HG03039 (cell line): ENCODE measurements at regions not wholly inside any gene's neighbourhood (a gene's known extent, or its start where the extent isn't known, plus 50 kb on each side); places are given as distances from the start of the nearest gene placed in this dataset.
"Not testable (repeated sequence)": the region's sequence is repeated elsewhere in the genome, so short reads cannot be mapped to it uniquely, and the experiment has no call there.

Experiments
- ATAC-seq: cut with Tn5 transposase; IDR thresholded peaks from one replicate; pipeline ENCODE4 v1.9.1; 2021; ENCODE audit warnings: mild to moderate bottlenecking, moderate library complexity; ENCODE audit not compliant: unreplicated experiment

GRCh38 chr1:228846952-228847351 is 111.7 kb downstream of the RHOU start:
- ATAC-seq: no peak

- not testable (repeated sequence) for ATAC-seq
Observed at GRCh38 chr1:228847451-228847850, 112.2 kb downstream of the RHOU start.

GRCh38 chr1:228848406-228848805 is 113.1 kb downstream of the RHOU start:
- no peak for ATAC-seq

- ATAC-seq: no peak
Observed at GRCh38 chr1:228849011-228849541, 113.8 kb downstream of the RHOU start.

- no peak for ATAC-seq
Observed at GRCh38 chr1:228850141-228851100, 115.1 kb downstream of the RHOU start.

GRCh38 chr1:228851193-228851592 is 115.9 kb downstream of the RHOU start:
- ATAC-seq: no peak

GRCh38 chr1:228851618-228852017 is 116.3 kb downstream of the RHOU start:
- ATAC-seq: no peak

GRCh38 chr1:228852024-228852423 is 116.7 kb downstream of the RHOU start:
- ATAC-seq: no peak

GRCh38 chr1:228852511-228853088 is 117.3 kb downstream of the RHOU start:
- no peak for ATAC-seq

GRCh38 chr1:228853191-228853590 is 117.9 kb downstream of the RHOU start:
- ATAC-seq: no peak

GRCh38 chr1:228853637-228854036 is 118.4 kb downstream of the RHOU start:
- no peak for ATAC-seq

GRCh38 chr1:228854907-228855306 is 119.6 kb downstream of the RHOU start:
- ATAC-seq: no peak

- ATAC-seq: no peak
Observed at GRCh38 chr1:228857611-228858010, 122.3 kb downstream of the RHOU start.

GRCh38 chr1:228860911-228861831 is 125.9 kb downstream of the RHOU start:
- no peak for ATAC-seq

- ATAC-seq: no peak
Observed at GRCh38 chr1:228861832-228862180, 126.5 kb downstream of the RHOU start.

- ATAC-seq: no peak
Observed at GRCh38 chr1:228862542-228863505, 127.5 kb downstream of the RHOU start.

GRCh38 chr1:228863776-228864175 is 128.5 kb downstream of the RHOU start:
- no peak for ATAC-seq

GRCh38 chr1:228865627-228866330 is 130.5 kb downstream of the RHOU start:
- ATAC-seq: no peak

GRCh38 chr1:228866468-228866867 is 131.2 kb downstream of the RHOU start:
- ATAC-seq: no peak
